ENCODE measurements at regions not wholly inside any gene's neighbourhood (a gene's known extent, or its start where the extent isn't known, plus 50 kb on each side); places are given as distances from the start of the nearest gene placed in this dataset.

DNA sequence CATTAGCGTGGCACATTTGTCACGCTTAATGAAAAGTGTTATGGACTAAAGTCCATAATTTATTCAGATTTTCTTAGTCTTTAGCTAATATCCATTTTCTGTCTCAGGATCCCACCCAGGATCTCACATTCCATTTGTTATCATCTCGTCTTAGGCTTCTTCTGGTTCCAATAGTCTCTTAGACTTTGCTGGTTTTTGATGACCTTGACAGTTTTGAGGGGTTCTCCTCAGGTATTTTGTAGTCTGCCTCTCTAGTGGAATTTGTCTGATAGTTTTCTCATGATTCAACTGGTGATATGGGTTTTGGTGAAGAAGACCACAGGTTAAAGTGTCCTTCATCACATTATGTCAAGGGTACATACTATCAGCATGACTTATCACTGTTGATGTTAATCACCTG, 66.0 kb upstream of the GPR26 start:
- TF ChIP-seq, protein P1, sequence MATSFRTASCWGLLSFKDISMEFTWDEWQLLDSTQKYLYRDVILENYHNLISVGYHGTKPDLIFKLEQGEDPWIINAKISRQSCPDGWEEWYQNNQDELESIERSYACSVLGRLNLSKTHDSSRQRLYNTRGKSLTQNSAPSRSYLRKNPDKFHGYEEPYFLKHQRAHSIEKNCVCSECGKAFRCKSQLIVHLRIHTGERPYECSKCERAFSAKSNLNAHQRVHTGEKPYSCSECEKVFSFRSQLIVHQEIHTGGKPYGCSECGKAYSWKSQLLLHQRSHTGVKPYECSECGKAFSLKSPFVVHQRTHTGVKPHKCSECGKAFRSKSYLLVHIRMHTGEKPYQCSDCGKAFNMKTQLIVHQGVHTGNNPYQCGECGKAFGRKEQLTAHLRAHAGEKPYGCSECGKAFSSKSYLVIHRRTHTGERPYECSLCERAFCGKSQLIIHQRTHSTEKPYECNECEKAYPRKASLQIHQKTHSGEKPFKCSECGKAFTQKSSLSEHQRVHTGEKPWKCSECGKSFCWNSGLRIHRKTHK (tag by site-specific recombination; IDR thresholded peaks at IDR 0.05), result no peak
- TF ChIP-seq ZNF707 (tag by site-specific recombination; IDR thresholded peaks at IDR 0.05), result no peak
- TF ChIP-seq KLF10 (tag by site-specific recombination; IDR thresholded peaks at IDR 0.05), result no peak
- TF ChIP-seq, protein P2, sequence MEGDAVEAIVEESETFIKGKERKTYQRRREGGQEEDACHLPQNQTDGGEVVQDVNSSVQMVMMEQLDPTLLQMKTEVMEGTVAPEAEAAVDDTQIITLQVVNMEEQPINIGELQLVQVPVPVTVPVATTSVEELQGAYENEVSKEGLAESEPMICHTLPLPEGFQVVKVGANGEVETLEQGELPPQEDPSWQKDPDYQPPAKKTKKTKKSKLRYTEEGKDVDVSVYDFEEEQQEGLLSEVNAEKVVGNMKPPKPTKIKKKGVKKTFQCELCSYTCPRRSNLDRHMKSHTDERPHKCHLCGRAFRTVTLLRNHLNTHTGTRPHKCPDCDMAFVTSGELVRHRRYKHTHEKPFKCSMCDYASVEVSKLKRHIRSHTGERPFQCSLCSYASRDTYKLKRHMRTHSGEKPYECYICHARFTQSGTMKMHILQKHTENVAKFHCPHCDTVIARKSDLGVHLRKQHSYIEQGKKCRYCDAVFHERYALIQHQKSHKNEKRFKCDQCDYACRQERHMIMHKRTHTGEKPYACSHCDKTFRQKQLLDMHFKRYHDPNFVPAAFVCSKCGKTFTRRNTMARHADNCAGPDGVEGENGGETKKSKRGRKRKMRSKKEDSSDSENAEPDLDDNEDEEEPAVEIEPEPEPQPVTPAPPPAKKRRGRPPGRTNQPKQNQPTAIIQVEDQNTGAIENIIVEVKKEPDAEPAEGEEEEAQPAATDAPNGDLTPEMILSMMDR (tag by site-specific recombination; IDR thresholded peaks at IDR 0.05), result no peak

All from HEK293 (cell line).